ENCODE measurements at regions not wholly inside any gene's neighbourhood (a gene's known extent, or its start where the extent isn't known, plus 50 kb on each side); places are given as distances from the start of the nearest gene placed in this dataset.
"Not testable (repeated sequence)": the region's sequence is repeated elsewhere in the genome, so short reads cannot be mapped to it uniquely, and the experiment has no call there.

- no peak for DNase-seq (ENCODE audit: low spot score)
These were observed 85.7 kb downstream of the SUCLG1 start for GRCh38 chr2:84373391-84373790.

- no peak for DNase-seq (ENCODE audit: low spot score)
These were observed 96.5 kb downstream of the SUCLG1 start for GRCh38 chr2:84362541-84362940.

DNA sequence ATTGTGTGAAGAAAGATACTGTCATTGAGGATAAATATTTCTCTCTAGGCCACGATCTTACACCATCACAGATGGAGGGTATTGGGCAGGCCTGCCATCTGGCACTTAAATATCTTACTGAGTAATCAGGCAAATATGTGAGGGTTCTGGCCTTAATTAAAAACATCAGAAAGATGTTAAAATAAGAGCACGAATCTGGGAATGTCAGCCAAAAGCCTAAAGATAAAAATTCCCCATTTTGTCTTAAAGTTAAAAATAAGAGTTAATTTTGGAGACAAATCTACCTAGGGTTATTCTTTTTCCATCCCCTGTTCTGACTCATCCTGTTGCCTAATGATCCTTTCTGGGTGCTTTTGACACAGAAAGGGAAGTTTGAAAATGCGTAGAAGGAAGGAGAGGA is 121.0 kb downstream of the SUCLG1 start:
- DNase-seq (ENCODE audit: low spot score): no peak

GRCh38 chr2:84327645-84328249 is 131.3 kb downstream of the SUCLG1 start:
- no peak for DNase-seq (ENCODE audit: low spot score)

DNA sequence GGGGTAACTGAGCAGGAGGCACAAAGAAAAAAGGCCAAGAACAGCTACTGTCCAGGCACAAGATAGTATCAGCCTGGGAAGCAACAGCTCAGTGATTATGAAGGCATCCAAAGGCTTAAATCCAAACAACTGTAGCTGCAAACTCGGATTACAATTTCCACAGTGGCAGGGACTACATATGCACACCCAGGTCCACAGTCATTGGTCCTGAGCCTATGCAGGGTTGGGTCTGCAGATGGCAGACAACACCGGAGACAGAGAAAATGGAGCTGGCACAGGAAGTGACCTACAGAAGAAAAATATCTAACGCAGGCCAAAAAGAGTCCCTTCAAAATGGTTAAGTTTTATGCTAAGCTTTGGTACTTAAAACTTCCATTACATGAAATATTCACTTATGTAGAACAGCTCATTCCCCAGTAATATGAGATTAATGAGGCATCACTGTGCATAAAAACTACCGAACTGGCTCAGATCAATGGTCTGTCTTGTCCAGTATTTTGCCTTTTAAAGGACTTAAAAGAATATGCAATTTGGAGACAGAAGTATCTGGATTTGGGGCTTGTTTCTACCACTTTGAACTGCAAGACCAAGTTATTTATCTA is 132.1 kb downstream of the SUCLG1 start:
- DNase-seq (ENCODE audit: low spot score): no peak

- no peak for DNase-seq (ENCODE audit: low spot score)
These were observed 135.2 kb downstream of the SUCLG1 start for GRCh38 chr2:84323890-84324289.

- no peak for DNase-seq (ENCODE audit: low spot score)
These were observed 138.1 kb downstream of the SUCLG1 start for GRCh38 chr2:84320940-84321339.

- no peak for DNase-seq (ENCODE audit: low spot score)
These were observed 139.5 kb downstream of the SUCLG1 start for GRCh38 chr2:84319581-84319980.

GRCh38 chr2:84317135-84317534 is 141.9 kb downstream of the SUCLG1 start:
- no peak for DNase-seq (ENCODE audit: low spot score)

GRCh38 chr2:84314901-84315330 is 144.2 kb downstream of the SUCLG1 start:
- peak; percentile 79 for DNase-seq (ENCODE audit: low spot score)

DNA sequence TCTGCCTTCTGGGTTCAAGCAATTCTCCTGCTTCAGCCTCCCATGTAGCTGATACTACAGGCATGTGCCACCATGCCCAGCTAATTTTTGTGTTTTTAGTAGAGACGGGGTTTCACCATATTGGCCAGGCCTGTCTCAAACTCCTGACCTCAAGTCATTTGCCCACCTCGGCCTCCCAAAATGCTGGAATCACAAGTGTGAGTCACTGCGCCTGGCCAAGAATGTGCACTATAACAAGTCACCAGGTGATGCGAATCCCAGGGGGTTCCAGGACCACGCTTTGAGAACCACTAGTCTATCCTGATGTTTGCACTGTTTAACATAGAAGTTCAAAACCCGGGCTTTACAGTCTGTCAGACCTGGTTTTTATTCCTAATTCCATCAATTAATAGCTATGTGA is 144.8 kb downstream of the SUCLG1 start:
- no peak for DNase-seq (ENCODE audit: low spot score)

DNA sequence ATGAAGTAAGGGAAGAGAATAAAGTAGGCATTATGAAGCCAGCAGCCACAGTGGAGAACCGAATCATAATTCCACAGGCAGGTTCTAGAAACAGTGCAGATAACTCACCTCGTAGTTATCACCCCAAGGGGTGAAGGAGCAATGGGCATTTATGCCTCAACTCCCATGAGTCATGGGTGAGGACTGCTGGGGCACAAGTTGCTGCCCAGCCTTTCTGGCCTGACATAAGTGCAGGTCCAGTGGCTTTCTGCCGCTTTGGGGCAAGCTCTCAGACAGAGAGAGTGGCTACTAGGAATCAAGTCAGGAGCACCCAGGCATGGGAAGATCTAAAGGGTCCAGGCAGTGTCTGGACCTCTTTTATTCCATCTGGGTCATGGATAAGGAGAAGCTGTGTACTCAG is 149.8 kb downstream of the SUCLG1 start:
- no peak for DNase-seq (ENCODE audit: low spot score)

DNA sequence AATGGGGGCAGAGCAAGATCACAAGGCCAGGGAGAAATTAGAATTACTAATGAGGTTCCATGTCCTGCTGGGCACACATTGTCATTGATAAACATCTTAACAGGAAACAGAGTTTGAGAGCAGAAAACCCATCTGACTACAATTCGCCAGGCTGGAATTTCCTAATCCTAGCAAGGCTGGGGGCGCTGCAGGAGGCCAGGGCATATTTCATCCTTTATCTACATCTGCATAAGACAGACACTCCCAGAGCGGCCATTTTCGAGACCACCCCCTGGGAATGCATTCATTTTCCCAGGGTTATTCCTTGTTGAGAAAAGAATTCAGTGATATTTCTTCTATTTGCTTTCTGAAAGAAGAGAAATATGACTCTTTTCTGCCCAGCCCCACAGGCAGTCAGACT is 152.7 kb downstream of the SUCLG1 start:
- no peak for DNase-seq (ENCODE audit: low spot score)

DNA sequence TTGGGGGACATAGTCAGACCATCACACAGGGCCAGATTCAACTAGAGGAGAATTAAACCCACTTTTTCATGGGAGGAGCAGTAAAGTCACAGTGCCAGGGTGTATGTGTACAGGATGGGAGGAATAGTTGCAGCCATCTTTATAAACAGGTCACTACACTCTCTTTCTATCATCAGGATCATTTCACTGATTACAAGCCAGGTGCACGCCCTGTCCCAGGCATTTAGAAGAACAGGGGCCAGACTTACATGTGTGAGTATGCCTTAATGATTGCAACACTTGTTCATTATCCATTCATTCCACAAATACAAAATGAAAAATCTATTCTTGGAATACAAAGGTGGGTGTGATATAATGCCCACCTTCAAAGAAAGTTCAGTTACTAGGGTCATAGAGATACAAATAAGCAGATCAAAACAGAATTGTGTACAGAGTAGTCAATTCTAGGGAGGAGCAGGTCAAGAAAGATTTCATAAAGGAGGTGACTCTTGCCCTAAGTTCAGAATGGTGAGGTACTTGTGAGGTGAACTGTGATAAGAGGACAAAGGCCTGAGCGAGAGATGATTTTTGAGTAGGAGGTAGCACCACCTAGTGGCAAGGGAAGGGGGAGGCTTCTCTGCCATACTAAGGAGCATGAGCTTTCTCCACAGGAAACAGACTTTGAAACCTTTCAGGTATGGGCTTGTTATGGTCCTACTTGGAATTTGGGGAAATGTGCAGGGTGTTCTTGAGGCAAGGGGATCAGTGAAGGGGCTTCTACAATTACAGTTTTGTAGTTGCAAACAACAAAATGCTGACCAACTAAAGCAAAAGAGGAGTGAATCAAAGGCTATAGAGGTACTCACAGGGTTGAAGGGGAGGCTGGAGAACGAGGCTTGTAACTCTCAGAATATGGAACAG is 156.3 kb downstream of the SUCLG1 start:
- DNase-seq (ENCODE audit: low spot score): peak; percentile 75

DNA sequence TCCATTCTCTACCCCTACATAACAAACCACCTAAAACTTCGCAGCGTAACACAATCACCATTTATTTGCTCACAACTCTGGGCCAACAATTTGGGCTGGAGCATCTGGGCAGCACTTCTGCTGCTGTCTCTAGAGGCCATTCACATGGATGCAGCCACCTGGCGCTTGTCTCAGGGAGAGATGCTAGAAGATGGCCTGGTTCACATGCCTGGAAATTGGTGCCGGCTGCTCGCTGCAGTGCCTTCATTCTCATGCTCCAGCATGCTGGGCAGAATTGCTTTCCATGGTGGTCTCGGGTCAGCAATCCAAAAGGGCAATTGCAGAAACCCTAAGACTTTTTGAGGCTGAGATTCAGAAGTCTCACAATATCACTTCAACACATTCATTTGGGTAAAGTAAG is 157.4 kb downstream of the SUCLG1 start:
- no peak for DNase-seq (ENCODE audit: low spot score)

DNA sequence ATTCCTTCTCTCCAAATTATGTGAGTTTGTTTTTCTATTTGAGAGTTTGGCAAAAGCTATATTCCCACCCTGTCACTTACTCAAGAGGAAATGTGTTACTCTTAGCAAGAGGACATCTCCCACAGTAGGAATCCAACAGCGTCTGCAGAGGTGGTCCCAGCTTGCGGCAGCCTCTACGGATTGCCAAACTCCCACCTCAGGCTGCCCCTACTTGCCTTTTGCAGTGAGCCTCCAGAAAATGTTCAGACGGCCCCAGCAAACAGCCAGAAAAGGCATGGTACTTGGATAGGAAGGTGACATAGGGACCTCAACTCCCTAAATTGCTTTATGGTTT is 158.4 kb downstream of the SUCLG1 start:
- DNase-seq (ENCODE audit: low spot score): no peak

DNA sequence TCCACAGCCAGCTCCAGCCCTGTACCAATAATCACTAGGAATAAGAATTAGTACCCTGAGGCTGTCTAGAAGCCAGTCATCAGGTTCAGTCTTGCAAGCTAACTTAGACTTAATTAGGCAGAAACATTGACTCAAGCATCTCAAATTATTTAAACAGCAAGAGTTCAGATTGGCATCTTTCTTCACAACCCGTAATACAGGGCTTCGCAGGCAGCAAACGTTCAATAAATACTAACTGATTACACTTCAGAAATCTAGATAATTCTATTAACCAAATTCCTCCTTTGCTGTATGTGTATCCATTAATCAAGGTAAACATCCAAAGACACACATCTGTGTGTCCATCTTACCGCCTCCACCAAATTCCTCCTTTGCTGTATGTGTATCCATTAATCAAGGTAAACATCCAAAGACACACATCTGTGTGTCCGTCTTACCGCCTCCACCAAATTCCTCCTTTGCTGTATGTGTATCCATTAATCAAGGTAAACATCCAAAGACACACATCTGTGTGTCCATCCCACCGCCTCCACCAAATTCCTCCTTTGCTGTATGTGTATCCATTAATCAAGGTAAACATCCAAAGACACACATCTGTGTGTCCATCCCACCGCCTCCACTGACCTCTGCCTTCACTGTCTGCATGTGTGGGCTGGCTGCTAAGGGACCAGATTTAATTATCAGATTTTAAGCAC is 158.9 kb downstream of the SUCLG1 start:
- DNase-seq (ENCODE audit: low spot score): not testable (repeated sequence)

DNA sequence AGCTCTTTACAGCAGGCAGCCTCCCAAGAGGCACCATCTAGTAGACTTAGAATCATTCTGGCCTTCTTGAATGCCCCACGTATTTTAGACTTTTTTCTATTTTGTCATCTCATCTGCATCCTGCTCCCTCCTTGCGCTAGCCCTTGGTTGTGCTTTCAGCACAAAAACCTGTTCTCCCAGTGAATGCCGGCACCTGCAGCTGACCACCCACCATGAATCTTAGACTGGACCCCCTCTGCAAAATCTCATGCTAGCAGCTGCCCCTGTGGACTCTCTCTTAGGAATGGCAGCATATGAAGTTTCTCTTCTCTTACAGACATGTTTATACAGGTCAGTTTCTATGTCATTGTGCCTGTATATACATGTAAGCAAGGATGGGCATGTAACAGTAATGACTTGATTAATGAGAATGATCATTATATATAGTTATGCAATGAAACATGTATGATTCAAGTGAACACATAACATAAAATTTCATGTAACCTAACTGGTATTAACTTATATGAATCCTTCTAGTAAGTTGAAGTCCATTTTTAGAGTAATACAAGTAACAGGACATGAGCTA is 159.8 kb downstream of the SUCLG1 start:
- DNase-seq (ENCODE audit: low spot score): no peak

GRCh38 chr2:84297155-84297554 is 161.9 kb downstream of the SUCLG1 start:
- DNase-seq (ENCODE audit: low spot score): no peak

- DNase-seq (ENCODE audit: low spot score): no peak
These were observed 165.2 kb downstream of the SUCLG1 start for GRCh38 chr2:84293791-84294380.

GRCh38 chr2:84292545-84292944 is 166.5 kb downstream of the SUCLG1 start:
- no peak for DNase-seq (ENCODE audit: low spot score)

GRCh38 chr2:84290537-84290936 is 168.5 kb downstream of the SUCLG1 start:
- DNase-seq (ENCODE audit: low spot score): no peak
